Activated CD4-positive, alpha-beta T cell treated with anti-CD3 and anti-CD28 coated beads for 4 hours (primary cell): ENCODE measurements at regions not wholly inside any gene's neighbourhood (a gene's known extent, or its start where the extent isn't known, plus 50 kb on each side); places are given as distances from the start of the nearest gene placed in this dataset.

Experiments
- DNase-seq, 2 donors: peaks; one replicate each; pipeline ENCODE4 v3.0.0-alpha.2; 2020

DNA sequence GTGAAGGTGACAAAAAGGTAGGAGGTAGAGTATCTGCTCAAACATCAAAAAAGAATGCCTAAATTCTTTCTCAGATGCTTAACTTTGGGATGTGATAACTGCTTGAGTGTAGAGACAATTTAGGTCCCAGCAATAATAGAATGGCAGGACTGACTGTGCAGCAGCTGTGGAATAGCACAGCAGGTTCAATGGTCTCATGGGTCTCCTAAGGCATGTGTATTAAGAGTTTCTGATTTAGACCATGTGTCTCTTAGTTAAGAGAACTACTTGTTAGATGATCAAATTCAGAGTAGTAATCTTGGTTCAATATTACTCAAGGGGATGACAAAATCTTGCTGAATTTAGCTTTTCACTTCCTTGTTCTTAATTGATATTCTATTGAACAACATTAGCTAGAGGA is 72.0 kb downstream of the ALX1 start:
- DNase-seq = no peak

DNA sequence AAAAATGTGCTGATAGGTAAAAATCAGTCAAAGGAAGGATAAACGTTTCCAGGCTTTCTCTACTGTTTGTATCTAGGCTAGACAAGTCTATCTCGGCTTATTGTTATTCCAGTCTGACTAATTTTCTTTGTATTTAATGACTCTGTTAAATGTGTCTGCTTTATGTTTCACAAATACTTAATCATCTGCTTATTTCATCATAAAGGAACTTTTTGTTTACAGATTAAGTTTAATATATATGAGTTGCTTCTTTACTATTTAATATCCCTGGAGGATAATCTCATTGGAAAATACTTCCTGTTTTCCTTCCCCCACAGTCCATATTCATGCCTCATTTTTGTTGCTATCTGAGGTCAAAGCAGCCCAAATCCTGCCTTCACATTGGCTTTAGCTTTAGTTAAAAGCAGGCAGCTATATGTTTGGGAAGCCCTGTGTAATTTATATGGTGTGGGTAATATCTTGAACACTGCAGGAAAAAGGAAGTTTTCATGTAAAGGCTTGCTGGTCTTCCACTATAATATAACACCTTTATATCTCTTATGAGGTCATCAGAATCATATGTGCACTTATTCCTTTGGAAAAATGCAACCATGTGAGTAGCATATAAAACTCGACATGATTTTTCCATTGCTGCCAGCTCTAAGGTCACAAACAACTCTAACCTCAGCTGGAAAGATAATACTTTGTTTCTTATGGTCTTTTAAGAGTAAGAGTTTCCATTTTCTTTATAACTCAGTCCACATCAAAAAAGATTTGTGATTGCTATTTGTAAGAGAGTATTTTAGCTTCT is 76.8 kb downstream of the ALX1 start:
- DNase-seq = no peak

DNA sequence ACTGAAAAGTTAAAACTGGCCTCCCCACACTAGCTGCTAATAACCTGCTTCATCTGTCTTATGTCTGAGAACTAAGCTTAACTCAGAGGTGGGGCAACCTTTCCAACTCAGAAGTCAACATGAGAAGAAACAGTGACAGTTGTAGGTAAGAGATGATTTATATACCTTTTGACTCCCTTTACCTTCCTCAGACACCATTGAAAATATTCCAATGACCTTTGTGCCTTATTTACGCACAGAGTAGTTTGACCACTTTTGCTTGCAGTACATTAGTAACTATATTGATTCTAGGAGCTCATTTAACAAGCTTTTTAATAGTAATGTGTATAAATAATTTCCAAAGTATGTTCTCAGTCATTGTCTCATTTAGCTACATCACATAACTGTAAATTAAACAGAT is 77.6 kb downstream of the ALX1 start:
- DNase-seq = no peak

DNA sequence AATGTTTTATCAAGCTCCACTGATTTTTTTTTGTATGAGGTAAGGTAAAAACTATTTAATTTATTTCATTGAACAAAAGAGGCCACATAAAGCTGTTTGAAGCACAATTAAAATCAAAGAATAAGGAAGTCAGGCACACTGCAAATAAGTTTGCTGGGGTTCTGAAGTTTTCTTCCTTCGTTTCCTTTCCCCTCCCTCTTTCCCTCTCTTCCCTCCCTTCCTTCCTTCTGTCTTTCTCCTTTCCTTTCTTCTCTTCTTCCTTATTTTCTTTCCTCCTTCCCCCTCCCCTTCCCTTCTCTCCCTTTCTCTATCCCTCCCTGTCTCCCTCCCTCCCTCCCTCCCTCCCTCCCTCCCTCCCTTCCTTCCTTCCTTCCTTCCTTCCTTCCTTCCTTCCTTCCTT is 78.7 kb downstream of the ALX1 start:
- DNase-seq = no peak

DNA sequence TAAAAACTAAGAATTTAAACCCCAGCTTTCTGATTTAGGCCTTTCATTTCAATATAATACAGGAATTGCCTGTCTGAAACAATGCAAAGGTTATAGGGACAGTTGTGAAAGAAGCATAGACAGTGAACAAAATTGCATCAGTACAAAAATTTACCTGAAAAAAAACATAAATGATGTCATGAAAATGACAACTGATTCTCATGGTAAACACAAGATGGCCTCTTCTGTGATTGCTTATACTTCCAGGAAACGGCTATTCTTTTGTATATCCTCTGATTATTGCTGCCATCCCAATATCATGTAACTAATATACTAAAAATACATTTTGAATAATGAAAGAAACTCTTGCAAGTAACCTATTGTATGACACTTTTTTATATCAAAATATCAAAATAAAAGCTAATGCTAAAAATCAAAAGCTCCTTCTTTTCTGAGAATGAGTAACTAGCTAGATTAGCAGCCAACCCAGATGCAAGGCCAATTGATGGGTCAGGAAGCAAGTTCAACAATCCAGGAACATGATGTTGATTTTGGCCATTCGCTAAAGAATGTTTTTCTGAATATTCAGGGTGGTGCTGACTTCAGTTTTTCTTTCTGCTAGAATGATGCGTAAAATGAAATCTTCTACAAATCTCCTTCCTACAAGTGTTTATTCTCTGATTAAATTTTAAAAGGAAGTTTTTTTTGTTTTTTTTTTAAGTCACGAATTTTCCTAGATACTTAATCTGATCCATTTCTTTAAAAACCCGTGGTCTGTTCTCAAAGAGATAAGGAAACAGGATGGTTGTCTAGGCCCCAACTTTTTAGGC is 83.6 kb downstream of the ALX1 start:
- DNase-seq = no peak

- no peak for DNase-seq
These were observed 87.9 kb downstream of the ALX1 start for GRCh38 chr12:85367936-85368335.

GRCh38 chr12:85369365-85370154 is 89.5 kb downstream of the ALX1 start:
- no peak for DNase-seq

- DNase-seq = no peak
These were observed 93.0 kb downstream of the ALX1 start for GRCh38 chr12:85373045-85373444.

DNA sequence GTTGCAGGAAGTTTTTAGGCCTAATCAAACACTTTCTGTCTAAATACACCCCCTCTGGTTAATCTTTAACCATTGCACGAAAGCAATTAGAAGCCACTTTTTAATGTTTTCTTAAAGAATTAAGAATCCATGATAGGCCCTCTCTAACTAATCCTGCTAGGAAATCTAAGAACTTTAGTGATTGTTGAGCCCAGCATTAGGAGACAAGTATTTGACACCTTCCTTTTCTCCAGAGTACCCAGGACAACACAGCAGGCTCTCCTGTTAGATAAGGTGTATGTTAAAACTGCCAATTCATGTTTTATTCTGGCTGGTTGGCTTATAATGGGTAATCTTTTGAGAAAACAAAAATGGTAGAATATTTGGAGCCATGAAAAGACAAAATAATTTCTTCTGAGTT is 95.0 kb downstream of the ALX1 start:
- no peak for DNase-seq

- no peak for DNase-seq
These were observed 105.4 kb downstream of the ALX1 start for GRCh38 chr12:85385406-85385805.

- no peak for DNase-seq
These were observed 110.2 kb downstream of the ALX1 start for GRCh38 chr12:85390266-85390665.

DNA sequence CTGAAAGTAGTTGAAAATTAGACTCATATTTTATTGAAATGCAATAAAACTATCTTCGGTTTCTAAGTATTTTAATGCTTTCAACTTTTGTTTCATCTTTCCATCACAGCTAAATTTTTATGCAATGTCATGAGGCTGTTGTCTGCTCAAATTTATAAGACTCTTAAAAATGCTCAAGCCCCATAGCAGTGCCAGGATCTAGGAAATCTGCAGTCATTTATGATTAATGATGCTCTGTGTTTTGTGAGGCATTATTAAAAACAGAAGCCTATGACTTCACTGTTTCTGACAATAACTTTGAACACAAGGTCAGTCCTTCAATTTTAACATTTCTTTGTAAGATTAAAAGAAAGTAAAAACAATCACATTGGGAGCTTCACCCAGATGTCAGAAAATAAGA is 112.5 kb downstream of the ALX1 start:
- DNase-seq = no peak

DNA sequence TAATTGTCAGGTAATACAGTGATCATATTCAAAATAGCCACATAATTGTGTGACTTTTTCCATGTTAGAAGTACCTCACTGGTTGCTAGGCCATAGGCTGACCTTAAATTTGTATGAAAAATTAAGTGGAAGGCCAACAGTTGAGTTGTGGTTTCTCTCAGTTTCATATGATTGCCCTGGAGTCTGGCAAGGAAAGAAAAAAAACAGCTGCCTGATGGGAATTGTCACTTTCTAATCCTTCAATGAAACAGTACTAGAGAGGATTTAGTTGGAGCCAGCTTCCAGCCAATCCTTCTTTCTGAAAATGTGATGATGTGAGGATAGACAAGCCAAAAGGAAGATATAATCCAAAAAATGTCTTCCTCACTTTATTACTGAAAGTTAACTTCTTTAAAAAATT is 113.6 kb downstream of the ALX1 start:
- no peak for DNase-seq

DNA sequence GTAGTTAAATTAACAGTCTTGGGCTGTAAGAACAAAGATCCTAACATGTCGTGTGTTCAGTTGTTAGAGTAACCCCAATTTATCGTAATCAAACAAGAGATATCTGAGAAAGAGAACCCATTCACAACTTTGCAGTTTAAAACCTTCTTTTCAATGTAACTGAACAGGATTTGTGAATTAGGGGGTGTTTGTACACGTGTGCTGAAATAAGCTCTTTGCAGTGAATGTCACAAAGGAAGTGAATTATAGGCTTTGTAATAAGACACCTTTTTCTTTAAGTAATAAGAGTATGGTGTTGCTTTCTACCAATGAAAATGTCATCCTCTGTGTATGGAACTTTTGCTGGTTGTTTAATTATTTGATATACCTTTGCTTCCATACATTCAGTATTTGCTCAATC is 114.0 kb downstream of the ALX1 start:
- no peak for DNase-seq

DNA sequence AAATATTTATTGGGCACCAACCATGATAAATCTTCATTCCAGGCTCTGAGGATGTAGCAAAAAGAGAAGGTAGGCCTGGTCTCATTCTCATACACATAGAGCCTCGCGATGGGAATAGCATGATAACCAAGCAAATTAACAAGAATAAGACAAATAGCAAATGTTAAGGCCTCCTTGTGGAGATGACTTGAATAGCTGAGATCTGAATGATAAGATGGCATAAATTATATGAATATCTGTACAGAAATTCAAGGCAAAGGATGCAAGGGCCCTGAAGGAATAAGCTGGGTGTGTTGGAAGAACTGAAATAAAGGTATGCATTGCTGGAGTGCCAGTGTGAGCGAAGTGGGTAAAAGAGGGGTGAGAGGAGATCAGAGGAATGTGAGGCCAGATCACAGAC is 114.8 kb downstream of the ALX1 start:
- no peak for DNase-seq

DNA sequence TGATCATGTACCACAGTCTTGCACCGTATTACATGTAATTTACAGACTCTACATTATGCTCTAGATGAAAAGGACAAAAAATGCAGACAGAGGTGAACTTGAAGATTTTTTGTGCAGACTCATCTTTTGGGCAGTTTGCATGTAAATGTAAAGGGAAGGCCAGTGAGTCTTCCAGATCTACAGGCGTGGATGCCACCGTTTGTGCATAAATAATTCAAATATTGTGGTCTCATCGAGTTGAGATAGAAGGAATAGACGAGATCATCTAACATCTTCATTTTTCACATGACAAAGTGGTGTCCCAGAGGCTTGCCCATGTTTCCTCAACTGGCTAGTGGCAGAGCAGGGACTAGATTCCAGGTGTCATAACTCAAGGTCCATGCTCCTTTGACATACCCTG is 125.2 kb downstream of the ALX1 start:
- no peak for DNase-seq

DNA sequence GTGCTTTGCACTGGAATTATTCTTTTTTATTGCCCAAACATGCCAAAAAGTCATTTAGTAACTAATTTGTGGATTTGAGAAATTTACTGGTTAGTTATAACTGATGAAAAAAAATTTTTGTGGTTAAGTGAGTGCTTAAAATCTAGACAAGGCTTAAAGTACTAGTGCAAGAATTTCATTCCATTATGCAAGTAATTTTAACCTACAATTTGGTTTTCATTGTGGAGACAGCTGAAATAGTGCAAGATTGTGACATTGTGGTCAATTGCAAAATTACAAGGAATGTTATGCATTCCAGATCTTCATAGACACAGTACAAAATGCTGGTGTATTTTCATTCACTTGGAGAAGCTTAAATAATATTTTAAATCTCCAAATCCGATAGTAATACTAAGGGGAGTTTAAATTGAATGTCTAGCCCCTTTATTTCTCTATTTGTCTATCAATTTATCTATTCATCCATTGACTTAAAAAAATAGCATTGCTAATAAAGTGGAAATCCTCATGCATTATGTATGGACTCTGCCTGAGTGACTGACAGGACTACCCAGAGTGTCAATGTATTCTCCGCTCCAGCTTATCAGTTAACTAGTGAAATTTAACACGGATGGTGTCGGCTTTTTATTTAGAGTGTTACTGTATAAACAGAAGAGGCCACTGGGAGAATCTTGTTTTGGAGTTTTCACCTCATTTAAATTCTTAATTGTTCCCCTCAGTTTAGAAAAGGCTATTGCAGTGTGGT is 125.9 kb downstream of the ALX1 start:
- no peak for DNase-seq

DNA sequence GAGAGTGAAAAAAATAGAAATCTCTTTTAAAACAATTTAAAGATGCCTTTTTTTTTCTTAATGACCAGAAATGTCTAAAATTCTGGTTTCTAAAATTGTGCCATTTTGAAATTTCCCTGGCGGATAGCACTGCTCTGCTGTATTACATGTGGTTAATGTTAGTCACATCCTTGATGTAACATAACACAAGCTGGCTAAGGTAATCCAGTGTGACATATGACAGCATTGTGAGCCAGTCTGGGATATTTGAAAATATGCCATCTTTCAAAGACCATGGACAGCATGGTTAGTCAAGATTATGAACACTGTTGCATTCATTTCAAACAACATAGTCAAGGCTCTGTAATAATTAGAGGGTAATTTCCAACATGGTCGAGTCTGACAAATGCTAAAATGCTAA is 133.2 kb downstream of the ALX1 start:
- no peak for DNase-seq

DNA sequence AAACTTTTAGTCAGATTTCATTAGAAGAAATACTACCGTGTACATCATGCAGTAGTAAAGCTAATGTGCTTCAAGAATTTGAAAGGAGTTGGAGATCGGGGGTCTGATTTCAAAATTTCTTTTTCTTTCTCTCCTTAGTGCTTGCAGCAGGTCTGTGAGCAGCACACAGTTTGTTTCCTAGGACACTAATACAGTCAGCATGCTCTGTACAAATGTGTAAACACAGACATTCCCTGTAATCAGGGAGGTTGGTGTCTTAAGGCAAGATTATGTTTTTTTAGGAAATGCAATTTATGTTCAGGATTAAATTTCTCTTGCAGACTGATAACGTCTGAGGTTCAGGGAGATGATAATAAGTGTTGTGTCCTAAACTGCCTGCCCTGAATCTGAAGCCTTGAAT is 142.7 kb downstream of the ALX1 start:
- DNase-seq = no peak

GRCh38 chr12:85423947-85424346 is 143.9 kb downstream of the ALX1 start:
- DNase-seq = no peak

DNA sequence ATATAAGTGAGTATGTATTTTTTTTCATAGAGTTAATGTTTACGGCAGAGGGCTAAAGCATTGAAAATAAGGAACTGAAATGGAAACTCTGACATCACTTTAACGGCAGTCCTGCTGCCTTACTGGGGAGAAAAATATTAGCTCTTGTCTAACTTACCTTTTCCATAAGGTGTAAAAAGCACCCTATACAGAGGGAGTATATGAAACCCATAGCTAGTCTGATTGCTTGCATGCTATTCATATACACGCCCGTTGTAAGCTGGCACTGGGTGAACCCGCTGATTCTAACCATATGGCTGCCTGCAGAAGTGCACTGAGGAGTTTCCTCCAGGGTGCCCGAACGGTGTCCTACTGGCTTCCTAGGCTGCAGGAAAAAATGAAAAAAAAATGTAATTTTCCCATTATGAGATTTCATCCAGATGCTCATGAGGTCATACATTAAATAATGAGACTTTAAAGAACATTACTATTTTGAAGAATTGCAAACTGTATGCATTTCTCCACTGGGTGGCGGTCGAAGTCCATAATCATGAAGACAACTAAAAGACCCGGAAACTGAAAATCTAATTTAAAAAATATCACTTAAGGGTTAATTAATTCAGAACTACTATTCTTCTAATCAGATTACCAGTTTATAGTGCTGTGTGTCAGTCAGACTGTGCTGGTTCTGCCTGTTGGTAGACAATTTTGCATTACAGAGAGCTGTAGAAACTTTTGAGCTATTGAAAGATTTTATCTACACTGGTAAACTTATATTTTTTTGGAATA is 144.7 kb downstream of the ALX1 start:
- no peak for DNase-seq

GRCh38 chr12:85425349-85425612 is 145.3 kb downstream of the ALX1 start:
- no peak for DNase-seq
